Mesothelial cell of epicardium (in vitro differentiated cells): ENCODE measurements at regions not wholly inside any gene's neighbourhood (a gene's known extent, or its start where the extent isn't known, plus 50 kb on each side); places are given as distances from the start of the nearest gene placed in this dataset.

Experiments used
- DNase-seq, 2 experiments: peaks; one replicate each; pipeline ENCODE4 v3.0.0; 2021; ENCODE audit warnings: low spot score in 2 of 2; ENCODE audit not compliant: unreplicated experiment in 2 of 2
- H3K27ac Mint-ChIP-seq: 2 replicates; pipeline ENCODE4 v1.8.0; 2021; ENCODE audit warnings: mixed read lengths
- H3K27me3 Mint-ChIP-seq: 2 replicates; pipeline ENCODE4 v1.8.0; 2021; ENCODE audit warnings: low read depth, mixed read lengths
- H3K36me3 Mint-ChIP-seq: 2 replicates; pipeline ENCODE4 v1.8.0; 2021; ENCODE audit warnings: mixed read lengths
- H3K4me1 Mint-ChIP-seq: 2 replicates; pipeline ENCODE4 v1.8.0; 2021; ENCODE audit warnings: mixed read lengths
- H3K4me3 Mint-ChIP-seq: 2 replicates; pipeline ENCODE4 v1.8.0; 2021; ENCODE audit warnings: mild to moderate bottlenecking, moderate library complexity, mixed read lengths
- H3K9me3 Mint-ChIP-seq: 2 replicates; pipeline ENCODE4 v1.8.0; 2021; ENCODE audit warnings: mixed read lengths
- CTCF ChIP-seq: fragments of 200-600 bp; sonication (generic); IDR thresholded peaks from one replicate; pipeline ENCODE4 v1.5.0; 2021; ENCODE audit warnings: antibody characterized with exemption; ENCODE audit not compliant: unreplicated experiment

DNA sequence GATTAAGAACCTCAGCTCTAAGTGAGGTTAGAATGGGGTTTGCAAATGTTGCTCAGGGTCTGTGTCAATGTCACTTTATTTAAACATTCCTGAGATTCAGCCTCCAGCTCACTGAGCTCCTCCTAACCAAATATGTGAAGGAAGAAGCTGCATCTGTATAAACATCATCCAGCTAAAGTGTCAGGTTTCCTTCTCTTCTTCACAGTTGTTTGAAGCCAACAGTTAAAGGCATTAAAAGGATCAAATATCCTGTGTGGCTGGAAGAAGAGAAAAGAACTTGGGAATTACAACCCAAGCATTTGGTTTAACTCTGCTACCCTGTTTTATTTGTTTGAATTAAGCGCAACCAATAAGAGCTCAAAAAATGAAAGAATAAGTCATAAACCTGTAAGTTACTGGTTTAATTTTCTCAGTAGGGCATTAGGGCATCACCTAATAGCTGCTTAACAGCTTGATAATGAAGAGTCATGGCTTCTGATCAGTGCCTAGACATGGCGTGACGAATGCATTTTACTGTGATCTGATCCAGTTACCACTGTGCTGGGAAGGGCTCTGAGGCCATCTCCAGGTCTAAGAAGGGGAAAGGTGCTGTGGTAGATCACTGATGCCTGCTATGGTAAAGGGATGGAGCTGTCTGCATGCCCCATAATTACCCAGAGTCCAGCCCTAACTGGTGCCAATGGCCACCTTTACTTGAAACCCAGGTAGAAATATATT is 165.7 kb upstream of the TSC22D2 start:
- no peak for TF ChIP-seq CTCF
- Mint-ChIP-seq H3K4me1 (peaks cover 41% of the 10 kb centered on the region), H3K27ac (peak overlapping the region; percentile 82), H3K4me3 (no peak overlapping the region), H3K9me3 (peaks cover 6% of the 10 kb centered on the region), H3K27me3 (no peaks in the 10 kb centered on the region), H3K36me3 (no peaks in the 10 kb centered on the region)
- no peak for DNase-seq

DNA sequence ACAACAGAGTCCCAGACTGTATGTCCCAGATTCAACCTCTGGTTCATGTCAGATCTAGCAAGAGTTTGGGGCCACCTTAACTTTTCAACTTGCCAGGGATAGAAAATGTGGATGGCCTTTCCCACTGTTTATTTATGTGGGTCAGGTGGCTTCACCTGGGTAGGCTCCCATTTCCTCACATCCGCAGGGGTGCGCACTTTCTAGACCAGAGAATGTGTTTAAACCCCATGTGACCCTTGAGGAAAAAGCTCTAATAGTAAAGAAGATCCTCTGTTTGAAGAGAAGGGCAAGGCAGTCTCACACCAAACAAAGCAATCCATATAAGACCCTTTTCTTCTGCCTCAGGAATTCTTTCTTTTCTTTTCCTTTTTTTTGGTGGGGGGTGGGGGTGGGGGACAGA is 167.2 kb upstream of the TSC22D2 start:
- Mint-ChIP-seq H3K9me3 (peaks cover 6% of the 10 kb centered on the region), H3K4me3 (no peak overlapping the region), H3K27me3 (no peaks in the 10 kb centered on the region), H3K36me3 (no peaks in the 10 kb centered on the region), H3K4me1 (peaks cover 55% of the 10 kb centered on the region), H3K27ac (no peak overlapping the region)
- no peak for TF ChIP-seq CTCF
- no peak for DNase-seq

DNA sequence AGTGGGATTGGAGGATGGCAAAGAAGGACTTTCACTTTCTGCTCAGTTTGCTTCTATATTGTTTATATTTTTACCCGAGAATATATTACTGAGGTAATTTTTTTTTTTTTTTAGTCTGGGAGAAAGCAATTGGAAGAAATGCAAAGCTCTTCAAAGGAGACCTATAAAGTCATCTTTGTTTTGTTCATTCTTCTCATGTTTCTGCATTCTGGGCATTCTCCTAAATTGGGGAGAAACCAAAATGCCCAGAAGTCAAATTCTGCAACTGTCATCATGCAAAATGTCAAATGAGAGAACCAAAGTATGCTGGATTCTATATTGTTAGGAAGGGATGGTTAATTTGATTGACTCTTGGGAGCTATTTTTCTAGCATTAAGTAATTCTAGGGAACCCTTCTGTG is 168.3 kb upstream of the TSC22D2 start:
- H3K36me3 Mint-ChIP-seq: no peaks in the 10 kb centered on the region
- H3K9me3 Mint-ChIP-seq: peaks cover 3% of the 10 kb centered on the region
- DNase-seq: no peak
- no peak for TF ChIP-seq CTCF
- no peak overlapping the region for H3K27ac Mint-ChIP-seq
- H3K27me3 Mint-ChIP-seq: no peaks in the 10 kb centered on the region
- H3K4me3 Mint-ChIP-seq: no peak overlapping the region
- peaks cover 61% of the 10 kb centered on the region for H3K4me1 Mint-ChIP-seq

- peaks cover 3% of the 10 kb centered on the region for H3K9me3 Mint-ChIP-seq
- no peaks in the 10 kb centered on the region for H3K36me3 Mint-ChIP-seq
- no peak for TF ChIP-seq CTCF
- H3K27ac Mint-ChIP-seq: peak overlapping the region; percentile 75
- no peak for DNase-seq
- peaks cover 61% of the 10 kb centered on the region for H3K4me1 Mint-ChIP-seq
- no peaks in the 10 kb centered on the region for H3K27me3 Mint-ChIP-seq
- no peak overlapping the region for H3K4me3 Mint-ChIP-seq
These were observed 169.0 kb upstream of the TSC22D2 start for GRCh38 chr3:150238995-150239619.

DNA sequence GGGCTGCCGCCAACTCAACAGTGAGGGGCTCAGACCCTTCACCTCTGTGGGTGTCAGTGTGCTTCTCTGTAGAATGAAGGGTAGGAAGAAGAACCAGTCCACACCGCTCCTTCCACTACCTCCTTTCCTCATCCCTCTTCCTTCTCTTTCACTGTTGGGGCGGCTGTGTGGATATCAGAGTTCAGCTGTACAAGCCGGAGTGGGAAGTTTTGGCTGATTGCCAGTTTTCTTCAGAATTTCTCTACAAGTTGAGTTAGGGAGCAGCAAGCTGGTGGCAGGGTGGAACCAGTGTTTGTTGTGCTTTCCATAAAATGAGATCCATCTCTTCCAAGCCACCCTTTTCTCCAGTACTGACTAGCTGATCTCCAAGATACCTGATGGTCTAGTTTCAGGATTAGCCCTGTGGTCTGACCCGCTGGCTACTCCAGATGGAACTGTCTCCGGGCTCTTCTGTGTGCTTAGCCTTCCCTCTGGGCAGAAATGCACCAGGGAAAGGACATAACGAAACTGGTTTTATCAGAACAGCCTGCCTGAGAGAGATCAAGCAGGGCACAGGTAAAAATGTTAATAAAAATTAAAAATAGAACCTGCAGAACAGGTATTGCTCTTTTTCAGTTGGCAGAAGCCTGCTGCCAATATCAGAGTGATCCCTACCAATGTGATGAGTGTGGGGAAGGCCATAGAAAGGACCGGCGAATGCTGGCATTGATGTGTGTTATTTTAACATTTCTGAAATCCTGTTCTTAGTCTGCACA is 169.9 kb upstream of the TSC22D2 start:
- H3K27me3 Mint-ChIP-seq: no peaks in the 10 kb centered on the region
- no peaks in the 10 kb centered on the region for H3K36me3 Mint-ChIP-seq
- H3K27ac Mint-ChIP-seq: peak overlapping the region; percentile 83
- peaks cover 57% of the 10 kb centered on the region for H3K4me1 Mint-ChIP-seq
- H3K9me3 Mint-ChIP-seq: no peaks in the 10 kb centered on the region
- H3K4me3 Mint-ChIP-seq: peak overlapping the region; percentile 4
- no peak for DNase-seq
- no peak for TF ChIP-seq CTCF
